ENCODE measurements at regions not wholly inside any gene's neighbourhood (a gene's known extent, or its start where the extent isn't known, plus 50 kb on each side); places are given as distances from the start of the nearest gene placed in this dataset.

DNA sequence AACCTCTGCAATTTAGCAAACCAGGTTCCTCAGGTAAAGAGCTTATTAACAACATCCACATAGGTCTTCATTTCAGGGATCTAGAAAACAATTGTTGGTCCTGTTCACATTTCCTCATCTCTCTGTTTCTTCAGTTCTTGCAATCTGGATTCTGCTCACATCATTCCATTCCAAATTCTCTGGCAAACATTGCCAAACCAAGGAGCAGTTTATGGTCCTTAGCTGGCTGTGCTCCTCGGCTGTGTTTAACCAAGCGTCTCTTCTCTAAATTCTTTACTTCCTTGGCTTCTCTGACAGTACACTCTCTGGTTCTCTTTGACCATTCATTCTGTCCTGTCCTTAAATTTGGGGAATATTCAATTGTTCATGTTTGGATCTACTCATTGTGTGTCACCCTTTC is 65.8 kb upstream of the RANBP3L start:
- Mint-ChIP-seq H3K27me3 (no peaks in the 10 kb centered on the region), H3K4me3 (no peak overlapping the region), H3K4me1 (no peaks in the 10 kb centered on the region), H3K36me3 (ENCODE audit: low read depth) (no peaks in the 10 kb centered on the region), H3K27ac (no peak overlapping the region), H3K9me3 (peaks cover 6% of the 10 kb centered on the region)
- TF ChIP-seq, protein P1, sequence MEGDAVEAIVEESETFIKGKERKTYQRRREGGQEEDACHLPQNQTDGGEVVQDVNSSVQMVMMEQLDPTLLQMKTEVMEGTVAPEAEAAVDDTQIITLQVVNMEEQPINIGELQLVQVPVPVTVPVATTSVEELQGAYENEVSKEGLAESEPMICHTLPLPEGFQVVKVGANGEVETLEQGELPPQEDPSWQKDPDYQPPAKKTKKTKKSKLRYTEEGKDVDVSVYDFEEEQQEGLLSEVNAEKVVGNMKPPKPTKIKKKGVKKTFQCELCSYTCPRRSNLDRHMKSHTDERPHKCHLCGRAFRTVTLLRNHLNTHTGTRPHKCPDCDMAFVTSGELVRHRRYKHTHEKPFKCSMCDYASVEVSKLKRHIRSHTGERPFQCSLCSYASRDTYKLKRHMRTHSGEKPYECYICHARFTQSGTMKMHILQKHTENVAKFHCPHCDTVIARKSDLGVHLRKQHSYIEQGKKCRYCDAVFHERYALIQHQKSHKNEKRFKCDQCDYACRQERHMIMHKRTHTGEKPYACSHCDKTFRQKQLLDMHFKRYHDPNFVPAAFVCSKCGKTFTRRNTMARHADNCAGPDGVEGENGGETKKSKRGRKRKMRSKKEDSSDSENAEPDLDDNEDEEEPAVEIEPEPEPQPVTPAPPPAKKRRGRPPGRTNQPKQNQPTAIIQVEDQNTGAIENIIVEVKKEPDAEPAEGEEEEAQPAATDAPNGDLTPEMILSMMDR (IDR thresholded peaks at IDR 0.05), result no peak
- ATAC-seq (ENCODE audit: low read depth) (no peak), DNase-seq (no peak)
- intact Hi-C loops (cut with micrococcal nuclease), result no loop called here
- CTCF ChIA-PET, result interaction anchor here (0.8 kb wide), 1 partner anchor 48 kb away, joined by 3 read pairs; no protein-coding TSS in a partner anchor
- POLR2A ChIA-PET, result no interaction called here

DNA sequence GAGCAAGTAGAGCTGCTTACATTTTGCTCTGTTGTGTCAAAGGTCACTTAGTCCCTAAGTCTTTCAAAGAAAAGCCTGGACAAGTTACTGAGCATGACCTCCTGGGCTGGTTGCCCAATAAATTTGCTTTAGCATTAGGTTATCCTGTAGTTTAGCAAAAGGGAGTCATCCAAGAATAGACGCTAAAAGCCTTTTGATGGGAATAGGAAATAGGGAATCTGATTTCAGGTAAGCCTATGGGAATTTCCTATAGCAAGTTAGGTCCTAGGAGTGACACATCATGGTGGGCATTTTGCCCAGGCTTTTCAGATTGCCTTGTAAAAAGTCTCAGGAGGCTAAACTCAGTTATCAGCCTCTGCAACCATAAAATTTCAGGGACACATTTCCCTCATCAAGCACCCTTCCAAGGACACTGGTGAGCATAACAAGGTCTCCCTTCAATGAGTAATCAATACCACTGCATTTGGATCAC is 67.6 kb upstream of the RANBP3L start:
- H3K9me3 Mint-ChIP-seq, result peaks cover 6% of the 10 kb centered on the region
- H3K36me3 Mint-ChIP-seq (ENCODE audit: low read depth), result no peaks in the 10 kb centered on the region
- POLR2A ChIA-PET, result no interaction called here
- intact Hi-C loops (cut with micrococcal nuclease), result no loop called here
- no peak overlapping the region for H3K27ac Mint-ChIP-seq
- no peak for DNase-seq
- ATAC-seq (ENCODE audit: low read depth), result no peak
- TF ChIP-seq, protein P1 (IDR thresholded peaks at IDR 0.05), result no peak
- CTCF ChIA-PET, result no interaction called here
- H3K27me3 Mint-ChIP-seq, result no peaks in the 10 kb centered on the region
- H3K4me3 Mint-ChIP-seq, result no peak overlapping the region
- no peaks in the 10 kb centered on the region for H3K4me1 Mint-ChIP-seq

DNA sequence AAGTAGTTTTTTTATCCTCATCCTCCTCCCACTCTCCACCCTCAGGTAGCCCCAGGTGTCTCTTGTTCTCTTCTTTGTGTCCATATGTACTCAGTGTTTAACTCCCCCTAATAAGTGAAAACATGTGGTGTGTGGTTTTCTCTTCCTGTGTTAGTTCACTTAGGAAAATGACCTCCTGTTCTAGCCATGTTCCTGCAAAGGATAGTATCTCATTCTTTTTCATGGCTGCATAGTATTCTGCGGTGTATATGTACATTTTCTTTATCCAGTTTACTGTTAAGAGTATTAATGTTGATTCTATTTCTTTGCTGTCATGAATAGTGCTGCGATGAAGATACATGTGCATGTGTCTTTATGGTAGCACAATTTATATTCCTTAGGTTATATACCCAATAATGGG is 68.4 kb upstream of the RANBP3L start:
- ChIA-PET CTCF (no interaction called here), POLR2A (no interaction called here)
- Mint-ChIP-seq H3K9me3 (peaks cover 6% of the 10 kb centered on the region), H3K27me3 (no peaks in the 10 kb centered on the region), H3K4me3 (no peak overlapping the region), H3K27ac (no peak overlapping the region), H3K4me1 (no peaks in the 10 kb centered on the region), H3K36me3 (ENCODE audit: low read depth) (no peaks in the 10 kb centered on the region)
- intact Hi-C loops (cut with micrococcal nuclease), result no loop called here
- DNase-seq, result no peak
- TF ChIP-seq, protein P1 (IDR thresholded peaks at IDR 0.05), result no peak
- ATAC-seq (ENCODE audit: low read depth), result no peak

DNA sequence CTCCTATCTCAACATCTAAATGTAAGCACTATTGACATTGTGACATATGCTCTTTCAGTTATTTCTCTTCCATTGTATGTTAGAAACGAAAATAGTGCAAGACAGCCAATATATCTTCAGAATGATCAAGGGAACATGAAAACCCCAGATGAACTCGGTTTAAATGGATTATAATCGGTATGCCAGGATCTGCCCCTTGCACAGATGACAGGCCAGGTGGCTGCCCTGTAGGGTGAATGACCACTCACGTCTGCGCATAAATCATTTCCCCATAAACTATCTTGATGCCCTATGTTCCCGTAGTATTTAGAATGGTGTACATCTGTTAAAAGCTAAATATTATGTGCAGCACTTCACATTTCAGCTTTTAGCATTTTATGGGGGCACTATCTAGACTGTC is 69.7 kb upstream of the RANBP3L start:
- Mint-ChIP-seq H3K27ac (no peak overlapping the region), H3K4me1 (no peaks in the 10 kb centered on the region), H3K9me3 (peaks cover 7% of the 10 kb centered on the region), H3K36me3 (ENCODE audit: low read depth) (no peaks in the 10 kb centered on the region), H3K27me3 (no peaks in the 10 kb centered on the region), H3K4me3 (no peak overlapping the region)
- DNase-seq, result no peak
- CTCF ChIA-PET, result no interaction called here
- TF ChIP-seq, protein P1 (IDR thresholded peaks at IDR 0.05), result no peak
- intact Hi-C loops (cut with micrococcal nuclease), result no loop called here
- no peak for ATAC-seq (ENCODE audit: low read depth)
- POLR2A ChIA-PET, result no interaction called here

DNA sequence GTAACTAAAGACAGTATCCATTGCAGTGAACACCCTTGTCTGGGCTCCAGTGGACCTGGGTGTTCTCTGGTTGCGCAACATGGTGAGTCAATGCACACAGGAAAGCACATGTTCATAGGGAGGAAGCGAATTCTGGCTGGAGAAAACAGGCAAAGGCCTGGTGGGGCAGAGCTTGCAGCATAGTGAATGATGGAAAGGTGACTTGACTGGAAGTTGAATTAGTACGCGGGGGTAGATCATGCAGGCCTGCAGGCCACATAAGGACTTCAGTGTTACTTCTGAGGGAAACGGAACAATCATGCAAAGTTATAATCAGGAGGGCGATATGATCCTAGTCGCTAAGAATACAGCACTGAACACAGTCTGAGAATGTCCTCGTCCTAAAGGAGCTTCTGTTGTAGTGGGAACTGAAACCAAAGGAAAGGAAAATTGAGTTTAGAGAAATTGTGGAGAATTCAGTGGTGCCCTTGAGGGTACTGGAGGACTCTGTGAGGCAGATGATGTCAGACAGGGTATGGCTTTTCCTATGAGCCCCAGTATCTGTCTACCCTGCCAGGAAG is 71.9 kb upstream of the RANBP3L start:
- intact Hi-C loops (cut with micrococcal nuclease), result no loop called here
- H3K36me3 Mint-ChIP-seq (ENCODE audit: low read depth), result no peaks in the 10 kb centered on the region
- POLR2A ChIA-PET, result no interaction called here
- H3K27me3 Mint-ChIP-seq, result no peaks in the 10 kb centered on the region
- DNase-seq (no peak), ATAC-seq (ENCODE audit: low read depth) (no peak)
- CTCF ChIA-PET, result no interaction called here
- H3K4me3 Mint-ChIP-seq, result no peak overlapping the region
- no peak overlapping the region for H3K27ac Mint-ChIP-seq
- H3K4me1 Mint-ChIP-seq, result no peaks in the 10 kb centered on the region
- TF ChIP-seq, protein P1 (IDR thresholded peaks at IDR 0.05), result no peak
- peaks cover 7% of the 10 kb centered on the region for H3K9me3 Mint-ChIP-seq
